ENCODE measurements at regions not wholly inside any gene's neighbourhood (a gene's known extent, or its start where the extent isn't known, plus 50 kb on each side); places are given as distances from the start of the nearest gene placed in this dataset.

DNA sequence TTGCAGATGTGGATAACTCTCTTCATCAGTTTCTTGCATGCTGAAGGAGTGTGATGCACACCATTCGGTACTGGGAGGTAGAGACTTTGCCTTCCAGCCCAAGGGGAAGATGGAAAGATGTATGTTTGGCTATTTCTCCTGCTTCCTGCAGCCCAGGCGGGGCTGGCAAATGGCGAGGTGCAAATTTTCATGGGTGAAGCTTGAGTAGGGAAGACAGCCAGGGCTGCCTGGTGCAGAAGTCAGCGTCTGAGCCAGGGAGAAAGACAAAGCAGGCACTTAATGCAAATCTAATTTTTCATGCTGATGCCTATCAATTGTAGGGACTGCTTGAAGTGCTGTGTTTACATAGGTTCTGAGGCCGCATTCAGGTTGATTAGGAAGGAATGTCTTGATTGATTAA lies 384.7 kb upstream of the EEF2KMT start:
- DNase-seq (ENCODE audit: low read depth), result no peak

- no peak for DNase-seq (ENCODE audit: low read depth)
These were observed 383.0 kb upstream of the EEF2KMT start for GRCh38 chr16:5480431-5481195.

DNA sequence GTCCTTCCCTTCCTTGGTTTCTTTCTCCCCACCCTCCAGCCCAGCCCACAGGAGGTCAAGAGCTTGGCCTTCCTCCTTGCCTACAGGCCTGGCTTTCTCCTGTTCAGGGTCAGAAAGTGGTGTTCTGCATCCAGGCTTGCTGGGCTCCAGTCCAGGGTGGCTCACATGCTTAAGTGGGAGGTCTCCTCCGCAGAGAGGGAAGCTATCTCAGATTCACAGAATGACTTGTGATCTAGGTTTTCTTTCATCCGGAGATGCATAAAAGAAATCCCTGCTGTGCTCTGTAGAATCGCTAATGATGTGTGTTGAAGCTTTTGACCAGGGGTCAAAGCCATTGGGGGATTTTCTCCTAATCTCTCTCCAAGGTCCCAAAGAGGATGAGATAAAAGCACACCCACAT lies 382.3 kb upstream of the EEF2KMT start:
- no peak for DNase-seq (ENCODE audit: low read depth)

DNA sequence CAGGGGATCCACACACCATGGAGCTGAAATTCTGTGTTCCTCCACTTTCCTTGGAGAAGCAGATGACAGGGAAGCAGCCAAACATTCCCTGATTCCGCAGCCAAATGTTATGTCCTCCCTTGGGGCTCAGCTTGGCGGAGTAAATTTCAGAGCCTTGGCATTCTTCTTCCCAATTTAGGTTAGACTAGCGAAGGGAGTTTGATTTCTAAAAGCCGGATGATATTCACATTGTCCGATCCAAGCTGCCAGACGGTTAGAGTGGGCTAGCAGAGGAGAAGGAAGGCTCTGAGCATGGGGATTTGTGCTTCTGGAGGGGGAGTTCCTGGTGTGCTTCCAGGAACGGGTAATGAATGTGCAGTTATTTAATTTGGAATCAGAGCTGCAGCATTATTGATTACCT lies 380.4 kb upstream of the EEF2KMT start:
- no peak for DNase-seq (ENCODE audit: low read depth)

DNA sequence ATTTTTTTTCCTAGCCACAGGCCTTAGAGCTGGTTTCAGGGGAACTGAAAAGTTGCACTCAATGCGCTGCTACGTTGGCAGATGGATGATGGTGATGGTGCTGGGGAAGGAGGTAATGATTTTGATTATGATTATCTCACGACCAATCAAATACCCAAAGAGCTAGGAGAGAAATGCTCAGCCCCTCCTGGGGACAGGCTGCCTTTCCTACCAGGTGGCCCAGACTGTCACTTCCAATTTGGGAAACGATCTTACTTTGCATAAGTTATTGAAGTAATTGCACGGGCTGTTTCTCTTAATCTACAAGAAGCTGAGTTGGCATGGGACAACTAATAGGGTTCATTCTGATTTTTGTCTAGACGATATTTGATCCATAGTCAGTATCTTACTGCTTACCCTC lies 379.7 kb upstream of the EEF2KMT start:
- DNase-seq (ENCODE audit: low read depth), result no peak

DNA sequence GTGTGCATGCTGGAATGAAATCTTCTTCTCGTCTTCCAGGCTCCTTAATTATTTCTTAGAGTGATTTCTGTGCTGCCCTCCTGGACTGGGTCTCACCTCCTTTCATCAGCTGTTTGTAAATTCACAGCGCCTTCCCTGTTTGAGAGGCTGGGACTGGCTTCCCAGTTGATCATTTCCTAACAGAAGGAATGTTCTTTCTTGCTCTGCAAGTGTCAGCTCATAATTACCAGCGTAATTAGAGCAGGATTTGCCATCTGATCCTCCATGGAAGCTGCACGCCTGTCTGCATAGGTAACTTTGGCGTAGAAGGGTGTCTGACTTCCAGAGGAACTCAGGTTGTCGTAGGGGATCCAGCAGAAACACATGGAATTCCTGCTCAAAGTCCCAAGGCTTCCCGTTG lies 375.0 kb upstream of the EEF2KMT start:
- no peak for DNase-seq (ENCODE audit: low read depth)

- no peak for DNase-seq (ENCODE audit: low read depth)
These were observed 370.9 kb upstream of the EEF2KMT start for GRCh38 chr16:5468488-5468887.

GRCh38 chr16:5467552-5467951 lies 370.0 kb upstream of the EEF2KMT start:
- DNase-seq (ENCODE audit: low read depth), result no peak

- no peak for DNase-seq (ENCODE audit: low read depth)
These were observed 369.0 kb upstream of the EEF2KMT start for GRCh38 chr16:5466551-5466950.

DNA sequence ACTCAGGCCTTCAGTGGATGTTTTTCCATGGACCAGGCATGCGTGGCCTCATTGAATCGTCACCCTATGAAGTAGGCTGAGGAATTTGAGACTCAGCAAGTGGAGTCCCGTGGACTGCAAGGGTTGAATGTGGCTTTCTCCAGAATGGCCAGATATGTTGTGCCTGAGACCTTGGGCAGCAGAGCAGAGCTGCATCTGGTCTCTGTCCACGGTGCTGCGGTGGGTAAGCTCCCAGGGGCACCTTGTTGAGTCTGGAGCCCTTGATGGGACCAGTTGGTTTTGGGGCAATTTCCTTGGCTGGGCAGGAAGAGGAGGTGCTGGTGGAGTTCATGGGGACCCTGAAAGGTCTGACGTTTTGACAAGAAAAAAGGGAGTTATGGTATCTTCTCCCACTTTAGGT lies 368.1 kb upstream of the EEF2KMT start:
- DNase-seq (ENCODE audit: low read depth), result no peak

DNA sequence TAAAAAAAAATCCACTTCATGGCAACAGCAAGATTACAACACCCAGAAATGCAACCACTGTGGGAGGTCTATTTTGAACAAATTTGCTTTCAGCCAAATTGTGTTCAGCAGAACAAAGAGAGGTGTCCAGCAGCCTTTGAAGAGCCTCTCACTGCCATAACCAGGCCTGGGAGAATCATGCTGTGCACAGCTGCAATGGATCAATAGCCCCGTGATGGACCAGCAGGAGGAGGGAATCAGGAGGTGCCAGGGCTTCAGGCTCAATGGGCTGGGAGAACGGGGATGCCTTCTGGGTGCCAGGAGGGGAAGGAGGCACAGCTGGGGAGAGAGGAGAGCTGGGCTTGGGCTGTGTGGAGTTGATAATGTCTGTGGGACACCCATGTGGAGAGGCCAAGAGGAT lies 366.2 kb upstream of the EEF2KMT start:
- DNase-seq (ENCODE audit: low read depth), result no peak

GRCh38 chr16:5461574-5461973 lies 364.0 kb upstream of the EEF2KMT start:
- DNase-seq (ENCODE audit: low read depth), result no peak

DNA sequence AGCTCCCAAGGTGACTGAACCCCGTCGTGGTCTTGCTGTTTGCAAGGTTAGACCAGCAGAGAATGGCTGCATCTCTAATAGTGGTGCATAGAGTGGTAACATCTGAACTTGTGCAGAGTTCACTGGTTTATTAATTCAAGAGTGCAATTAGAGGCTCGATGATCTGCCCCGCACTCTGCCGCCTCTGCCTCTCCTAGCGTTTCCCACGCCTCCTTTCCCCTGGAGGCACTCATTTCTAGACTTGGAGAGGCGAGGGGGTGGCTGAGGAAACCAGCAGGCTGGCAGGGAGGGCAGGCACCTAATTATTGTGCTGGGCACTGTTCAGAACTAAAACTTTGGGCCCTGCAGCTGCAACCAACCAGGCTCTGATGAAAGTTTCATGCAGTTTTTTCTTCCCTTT lies 363.5 kb upstream of the EEF2KMT start:
- DNase-seq (ENCODE audit: low read depth), result no peak

DNA sequence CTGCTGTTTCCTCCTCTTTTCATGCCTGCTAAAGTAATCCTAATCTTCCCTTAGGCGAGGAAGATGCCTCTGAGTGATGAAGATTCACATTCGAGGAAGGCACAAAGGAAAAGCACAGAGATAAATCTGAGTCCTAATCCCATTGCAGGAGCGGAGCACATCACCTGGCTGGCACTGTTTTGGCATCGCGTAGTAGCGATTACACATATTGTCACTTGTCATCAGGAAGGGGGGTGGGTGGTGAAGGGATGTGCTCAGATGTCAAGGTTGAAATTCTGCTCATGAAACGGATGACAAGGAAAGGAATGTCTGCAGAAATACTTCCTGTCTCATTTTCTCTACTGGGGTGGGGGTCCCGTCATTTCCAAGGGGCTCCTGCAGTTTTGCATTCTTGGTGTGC lies 363.1 kb upstream of the EEF2KMT start:
- no peak for DNase-seq (ENCODE audit: low read depth)

DNA sequence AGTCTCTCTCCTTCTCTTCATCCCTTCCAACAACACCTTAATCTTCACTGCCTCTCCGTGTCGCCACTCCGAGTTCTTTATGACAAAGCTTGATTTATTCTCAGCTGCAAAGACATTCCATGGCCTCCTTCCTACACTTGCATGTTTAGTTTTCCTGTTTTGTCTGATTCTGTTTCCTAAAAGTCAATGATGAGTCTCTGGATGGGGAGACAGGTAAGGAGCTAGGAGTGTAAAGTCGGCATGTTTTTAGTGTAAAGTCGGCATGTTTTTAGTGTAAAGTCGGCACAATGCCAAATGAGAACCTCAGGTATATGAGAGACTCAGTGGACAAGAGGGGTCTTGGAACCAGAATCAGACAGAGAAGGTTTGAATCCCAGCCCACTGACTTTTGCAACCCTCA lies 362.3 kb upstream of the EEF2KMT start:
- no peak for DNase-seq (ENCODE audit: low read depth)

DNA sequence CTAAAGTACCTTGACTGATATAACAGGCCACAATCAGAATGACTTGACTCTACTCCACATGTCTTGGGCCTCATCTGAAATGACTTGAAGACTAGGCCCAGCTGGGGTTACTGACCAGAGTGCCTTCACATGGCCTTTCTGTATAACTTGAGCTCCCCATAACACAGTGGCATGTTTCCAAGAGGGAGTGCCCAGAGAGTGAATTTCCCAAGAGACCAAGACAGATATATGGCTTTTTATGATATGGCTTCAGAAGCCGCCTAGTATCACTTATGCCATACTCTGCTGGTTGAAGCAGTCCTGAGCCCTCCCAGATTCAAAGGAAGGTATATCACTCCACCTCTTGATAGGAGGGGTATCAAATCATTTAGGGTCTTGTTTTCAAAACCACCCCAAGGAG lies 357.5 kb upstream of the EEF2KMT start:
- no peak for DNase-seq (ENCODE audit: low read depth)

- DNase-seq (ENCODE audit: low read depth), result no peak
These were observed 356.8 kb upstream of the EEF2KMT start for GRCh38 chr16:5454349-5454748.

DNA sequence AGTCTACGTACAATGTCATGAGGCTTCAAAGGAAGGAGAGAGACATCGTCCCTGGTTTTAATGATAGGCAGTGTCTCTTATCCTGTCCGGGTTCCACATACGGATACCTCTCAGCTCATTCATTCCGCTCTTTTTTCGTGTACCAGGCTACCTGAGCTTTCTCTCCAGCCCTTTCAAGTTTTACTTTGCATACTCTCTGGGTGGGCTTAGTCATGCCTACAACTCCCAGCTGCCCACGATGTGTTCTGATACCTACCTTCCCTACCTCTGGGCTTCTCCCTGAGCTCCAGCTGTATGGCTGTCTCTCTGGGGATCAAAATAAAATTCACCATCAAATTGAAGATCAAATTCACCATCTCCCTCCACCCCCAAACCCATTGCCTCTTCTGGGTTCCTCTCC lies 354.0 kb upstream of the EEF2KMT start:
- DNase-seq (ENCODE audit: low read depth), result no peak

- no peak for DNase-seq (ENCODE audit: low read depth)
These were observed 353.0 kb upstream of the EEF2KMT start for GRCh38 chr16:5450409-5451104.

DNA sequence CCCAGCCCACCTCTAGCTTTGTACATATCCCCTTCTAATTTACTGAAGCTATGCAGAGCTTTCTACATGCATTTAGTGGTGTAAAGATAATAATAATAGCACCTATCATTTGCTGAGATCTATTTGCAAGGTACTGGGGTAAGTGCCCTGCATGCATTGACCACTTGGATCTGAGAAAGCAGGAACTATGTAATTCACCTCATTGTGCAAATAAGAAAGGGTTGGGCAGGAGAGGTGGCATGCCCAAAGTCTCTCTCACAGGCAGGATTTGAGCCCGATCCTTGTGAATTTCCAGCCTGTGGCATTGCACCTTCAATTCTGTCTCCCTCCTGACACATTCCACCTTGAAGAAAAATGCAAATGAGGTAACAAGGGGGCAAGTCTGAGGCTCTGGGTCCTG lies 352.3 kb upstream of the EEF2KMT start:
- no peak for DNase-seq (ENCODE audit: low read depth)

- DNase-seq (ENCODE audit: low read depth), result no peak
These were observed 351.2 kb upstream of the EEF2KMT start for GRCh38 chr16:5448798-5449197.

DNA sequence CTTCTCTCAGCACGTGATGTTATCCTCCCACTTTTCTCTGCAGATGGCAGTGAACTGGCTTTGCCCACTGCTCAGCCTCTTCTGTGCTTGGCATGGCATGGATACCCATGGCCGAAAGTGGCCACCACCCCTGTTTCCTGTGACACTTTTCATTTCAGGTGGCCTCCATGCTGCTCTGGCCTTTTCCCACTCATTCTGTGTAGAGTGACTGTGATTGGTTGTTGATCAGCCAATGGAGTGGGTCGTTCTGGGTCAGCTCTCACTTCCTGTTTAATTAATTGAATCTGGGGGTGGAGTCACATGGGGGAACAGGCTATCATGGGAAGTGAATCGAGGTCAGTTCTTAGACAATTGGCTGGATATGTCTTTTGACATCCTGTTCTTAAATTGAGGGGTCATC lies 350.1 kb upstream of the EEF2KMT start:
- DNase-seq (ENCODE audit: low read depth), result no peak

DNA sequence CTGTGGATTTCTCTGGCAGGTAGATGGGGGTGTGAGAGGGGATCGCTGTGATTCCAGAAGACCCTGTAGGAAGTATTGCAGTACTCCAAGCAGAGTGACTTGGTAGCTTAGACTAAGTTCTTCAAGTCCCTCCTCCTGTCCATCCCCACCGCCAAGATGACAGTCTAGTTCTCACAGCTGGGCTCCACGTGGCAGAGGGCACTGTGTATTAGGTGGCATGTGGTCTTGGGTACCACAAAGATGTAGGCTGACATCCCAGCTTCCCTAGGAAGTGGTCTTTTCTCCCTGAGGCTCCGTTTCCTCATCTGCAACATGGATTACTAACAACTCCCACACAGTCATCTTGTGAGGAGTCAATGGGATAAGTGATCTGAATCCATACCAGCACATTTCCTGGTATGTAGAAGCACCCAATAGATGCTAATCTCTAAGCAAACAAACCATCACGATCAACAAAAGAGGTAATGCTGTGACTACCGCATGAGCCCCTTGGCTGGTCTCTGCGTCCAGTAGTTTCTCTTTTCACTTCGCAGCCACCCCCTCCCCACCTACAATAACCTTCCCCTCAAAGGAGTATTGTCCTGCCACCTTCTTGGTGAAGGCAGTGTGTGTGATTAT lies 349.1 kb upstream of the EEF2KMT start:
- no peak for DNase-seq (ENCODE audit: low read depth)

All from Daoy (cell line).